SHP77 (cell line): ENCODE measurements at regions not wholly inside any gene's neighbourhood (a gene's known extent, or its start where the extent isn't known, plus 50 kb on each side); places are given as distances from the start of the nearest gene placed in this dataset.

Experiments used
- DNase-seq, 2 experiments: peaks; one replicate each; lab custom pipeline; 2025; lab: John Stamatoyannopoulos, UW

DNA sequence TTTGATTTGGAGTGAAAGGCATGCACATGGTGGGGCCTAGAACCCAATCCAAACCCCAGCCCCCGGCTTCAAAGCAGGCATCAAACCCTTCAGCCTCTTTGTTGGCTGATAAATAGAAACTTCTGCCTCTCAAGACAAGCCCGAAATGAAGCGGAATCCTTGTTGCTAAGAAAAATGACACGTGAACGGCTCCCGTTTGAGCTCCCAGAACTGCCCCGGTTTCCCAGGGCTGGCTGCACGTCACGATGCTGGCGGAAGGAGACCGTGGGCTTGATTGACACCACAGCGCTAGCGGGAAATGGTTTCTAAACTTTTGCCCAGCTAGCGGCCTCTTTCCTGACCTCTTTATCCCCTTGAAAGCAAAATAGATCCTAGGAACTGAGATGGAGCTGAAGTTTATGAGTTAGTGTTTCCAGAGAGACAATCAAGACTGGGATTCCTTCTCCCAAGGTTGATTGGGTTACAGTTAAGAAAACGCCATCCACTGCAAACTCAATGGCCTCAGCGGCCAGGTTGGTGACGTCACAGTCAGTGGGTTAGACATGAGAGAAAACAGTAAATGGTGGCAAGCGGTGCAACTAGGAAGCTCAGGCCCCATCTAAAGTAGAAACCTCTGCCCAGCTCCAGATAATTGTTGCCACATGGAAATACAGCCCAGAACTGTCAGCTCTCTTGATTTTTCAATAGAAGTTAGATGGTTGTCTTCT is 117.0 kb downstream of the ANKRD60 start:
- DNase-seq: no peak

DNA sequence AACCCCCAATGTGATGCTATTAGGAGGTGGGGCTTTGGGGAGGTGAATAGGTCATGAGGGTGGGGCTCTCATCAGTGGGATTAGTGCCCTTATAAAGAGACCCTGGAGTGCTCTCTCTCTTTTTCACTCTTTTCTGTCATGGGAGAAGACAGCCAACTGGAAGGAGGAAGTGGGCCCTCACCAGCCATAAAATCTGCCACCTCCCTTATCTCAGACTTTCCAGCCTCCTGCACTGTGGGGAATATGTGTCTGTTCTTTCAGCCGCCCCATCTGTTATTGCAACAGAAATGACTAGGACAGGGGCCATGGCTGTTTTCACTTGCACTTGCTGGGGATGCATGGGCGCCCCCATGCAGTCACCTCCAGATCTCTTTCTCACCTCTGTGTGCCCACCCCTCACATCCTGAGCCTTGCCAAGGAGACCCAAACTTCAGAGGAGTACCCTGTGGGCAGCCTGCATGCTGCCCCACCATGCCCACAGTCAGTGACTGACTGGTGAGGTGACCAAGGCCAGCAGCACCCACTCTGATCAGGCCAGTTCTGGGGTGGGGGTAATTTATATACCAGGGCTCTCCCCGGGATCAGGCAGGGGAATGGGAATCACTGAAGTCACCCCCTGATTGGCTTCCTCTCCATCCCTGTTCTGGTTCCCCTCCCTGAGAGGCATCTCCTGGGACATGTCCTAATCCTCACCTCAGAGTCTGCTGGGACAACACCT is 118.4 kb downstream of the ANKRD60 start:
- DNase-seq: no peak

DNA sequence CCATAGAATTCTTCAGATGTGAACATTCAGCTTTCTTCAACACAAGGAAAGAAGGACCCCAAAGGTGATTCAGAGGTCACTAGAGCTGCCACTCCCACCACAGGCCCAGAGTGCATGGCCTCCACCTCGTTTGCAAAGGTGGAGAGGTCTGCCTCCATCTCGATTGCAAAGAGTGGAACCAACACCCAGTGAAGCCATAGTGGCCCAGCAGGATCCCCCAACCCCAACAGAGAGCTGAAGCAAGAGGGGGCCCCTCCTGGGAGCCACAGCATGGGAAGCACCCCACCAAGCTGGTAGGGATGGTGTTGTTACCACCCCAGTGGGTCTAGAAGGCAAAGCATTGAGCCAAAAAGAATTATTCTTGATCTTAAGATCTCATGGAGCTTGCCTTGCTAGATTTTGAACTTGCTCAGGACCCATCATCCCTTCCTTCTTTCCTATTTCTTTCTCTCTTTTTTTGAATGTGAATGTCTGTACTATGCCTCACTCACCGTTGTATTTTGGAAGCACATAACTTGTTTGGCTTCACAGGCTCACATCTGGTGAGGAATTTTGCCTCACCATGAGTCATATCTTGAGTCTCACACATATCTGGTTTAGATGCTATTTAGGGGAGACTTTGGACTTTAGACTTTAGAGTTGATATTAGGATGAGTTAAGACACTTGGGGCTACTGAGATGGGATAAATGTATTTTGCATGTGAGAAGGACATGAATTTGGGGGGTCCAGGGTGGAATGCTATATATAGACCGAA is 119.2 kb downstream of the ANKRD60 start:
- no peak for DNase-seq

DNA sequence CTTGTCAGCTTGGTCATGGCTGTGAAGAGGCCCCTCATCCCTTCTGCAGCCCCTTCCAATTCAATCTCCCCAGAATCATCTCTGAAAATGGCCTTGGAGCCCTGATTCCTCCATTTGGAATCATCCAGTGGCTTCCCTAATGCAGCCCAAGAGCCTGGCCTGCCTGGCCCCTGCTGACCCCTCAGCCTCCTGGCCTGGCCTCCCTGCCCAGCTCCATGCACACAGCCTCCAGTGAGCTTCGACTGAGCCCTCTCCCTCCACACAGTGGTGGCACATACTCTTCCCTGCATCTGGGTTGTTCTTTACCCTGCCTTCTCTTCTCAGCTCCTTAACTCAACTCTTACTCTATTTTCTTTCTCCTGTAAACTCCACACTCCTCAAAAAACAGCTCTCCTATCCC is 120.9 kb downstream of the ANKRD60 start:
- DNase-seq: no peak

DNA sequence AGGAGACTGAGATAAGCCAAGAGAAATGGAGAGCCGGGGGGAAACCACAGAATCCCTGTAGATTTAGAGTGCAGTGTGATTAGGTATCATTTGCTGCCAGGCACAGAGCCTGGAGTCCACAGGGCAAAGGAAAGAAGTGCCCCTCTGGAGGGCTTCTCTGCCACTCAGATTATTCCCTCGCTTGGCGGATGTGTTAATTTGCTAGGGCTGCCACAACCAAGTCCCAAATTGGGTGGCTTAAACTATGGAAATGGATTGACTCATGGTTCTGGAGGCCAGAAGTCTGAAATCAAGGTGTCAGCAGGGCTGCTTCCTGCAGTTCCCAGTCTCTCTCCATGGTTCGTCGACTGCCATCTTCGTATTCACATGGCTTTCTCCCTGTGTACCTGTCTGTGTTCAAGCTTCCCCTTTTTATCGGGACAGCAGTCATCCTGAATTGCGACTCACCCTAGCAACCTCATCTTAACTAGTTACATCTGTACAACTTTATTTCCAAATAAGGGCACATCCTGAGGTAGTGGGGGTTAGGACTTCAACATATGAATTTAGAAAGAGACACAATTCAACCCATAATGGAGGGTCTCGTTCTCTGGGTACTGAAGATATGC is 122.2 kb downstream of the ANKRD60 start:
- no peak for DNase-seq

DNA sequence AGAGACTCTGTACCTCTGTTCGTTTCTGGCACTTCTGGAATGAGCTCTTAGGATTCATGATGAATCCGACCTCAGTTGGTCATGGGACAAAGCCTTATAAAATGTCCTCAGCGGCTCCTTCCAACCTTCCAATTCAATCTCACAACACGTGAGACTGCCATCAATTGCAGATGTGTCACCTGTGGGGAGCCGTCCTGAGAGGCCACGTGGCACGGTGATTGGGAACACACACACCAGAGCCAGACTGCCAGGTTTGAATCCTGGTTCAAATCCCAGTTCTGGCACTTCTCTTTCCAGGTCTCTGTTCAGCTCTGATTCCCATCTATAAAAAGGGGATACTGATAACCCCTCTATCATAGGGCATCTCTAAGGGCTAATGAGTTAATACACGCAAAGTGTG is 124.5 kb downstream of the ANKRD60 start:
- no peak for DNase-seq

DNA sequence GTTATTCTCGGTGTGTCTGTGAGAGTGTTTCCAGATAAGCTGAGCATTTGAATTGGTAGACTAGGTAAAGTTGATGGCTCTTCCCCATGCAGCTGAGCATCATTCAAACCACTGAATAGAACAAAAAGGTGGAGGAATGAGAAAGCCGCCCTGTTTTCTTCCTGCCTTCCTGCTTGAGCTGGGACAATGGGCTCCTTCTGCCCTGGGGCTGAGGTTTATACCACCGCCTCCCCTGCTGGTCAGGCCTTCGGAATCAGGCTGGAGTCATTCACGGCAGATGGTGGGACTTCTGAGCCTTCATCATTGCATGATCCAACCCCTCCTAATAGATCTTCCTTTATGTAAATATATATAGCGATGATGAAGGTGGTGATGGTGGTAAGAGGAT is 124.9 kb downstream of the ANKRD60 start:
- no peak for DNase-seq

DNA sequence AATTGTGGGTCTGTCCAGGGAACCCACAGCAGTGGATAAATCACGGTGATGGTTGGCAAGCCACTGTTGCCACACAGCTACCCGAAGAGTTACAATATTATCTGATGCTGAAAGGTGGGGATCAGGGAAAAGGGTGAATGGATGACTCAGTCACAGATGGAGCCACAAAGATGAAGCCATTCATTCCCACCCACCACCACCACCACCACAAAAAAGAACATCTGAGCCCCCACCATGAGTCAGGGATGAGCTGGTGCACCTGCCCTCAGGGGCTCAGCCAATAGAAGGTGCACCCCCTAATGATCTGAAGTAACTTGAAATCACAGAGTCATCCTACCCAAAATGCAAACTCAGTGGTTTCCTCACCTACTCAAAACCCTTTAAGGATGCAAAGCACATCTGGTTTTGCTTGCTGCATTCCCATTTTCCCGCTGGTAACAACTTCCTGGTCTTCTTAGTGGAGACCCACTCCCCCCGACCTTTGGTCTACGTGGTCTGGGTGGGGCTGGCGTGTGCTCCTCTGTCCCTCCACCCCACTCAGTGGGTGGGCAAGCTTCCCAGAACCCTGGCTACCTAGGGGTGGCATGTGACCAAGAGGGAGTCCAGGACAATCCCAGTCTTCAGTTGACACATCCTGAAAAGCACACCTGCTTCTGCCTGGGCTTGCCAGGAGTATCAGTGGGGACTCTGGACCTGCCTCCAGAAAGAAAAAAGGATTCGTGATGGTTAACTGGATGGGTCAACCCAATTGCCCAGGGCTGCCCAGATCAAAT is 125.5 kb downstream of the ANKRD60 start:
- no peak for DNase-seq

DNA sequence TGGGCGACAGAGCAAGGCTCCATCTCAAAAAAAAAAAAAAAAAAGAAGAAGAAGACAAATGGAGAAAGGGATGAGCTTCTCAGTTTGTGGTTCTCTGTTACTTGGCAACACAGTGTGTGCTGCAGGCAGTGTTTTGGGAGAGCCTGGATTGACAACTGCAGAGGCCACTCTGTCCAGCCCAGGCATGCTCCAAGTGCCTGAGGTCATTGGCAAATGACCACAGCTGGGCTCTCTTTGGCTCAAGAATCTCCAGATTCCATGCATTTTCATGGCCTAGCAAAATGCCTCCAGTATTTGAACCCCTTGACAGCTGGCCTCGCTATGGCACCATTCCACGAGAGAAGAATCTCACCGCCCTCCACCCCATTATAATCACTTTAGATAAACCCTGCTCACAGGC is 126.2 kb downstream of the ANKRD60 start:
- no peak for DNase-seq

DNA sequence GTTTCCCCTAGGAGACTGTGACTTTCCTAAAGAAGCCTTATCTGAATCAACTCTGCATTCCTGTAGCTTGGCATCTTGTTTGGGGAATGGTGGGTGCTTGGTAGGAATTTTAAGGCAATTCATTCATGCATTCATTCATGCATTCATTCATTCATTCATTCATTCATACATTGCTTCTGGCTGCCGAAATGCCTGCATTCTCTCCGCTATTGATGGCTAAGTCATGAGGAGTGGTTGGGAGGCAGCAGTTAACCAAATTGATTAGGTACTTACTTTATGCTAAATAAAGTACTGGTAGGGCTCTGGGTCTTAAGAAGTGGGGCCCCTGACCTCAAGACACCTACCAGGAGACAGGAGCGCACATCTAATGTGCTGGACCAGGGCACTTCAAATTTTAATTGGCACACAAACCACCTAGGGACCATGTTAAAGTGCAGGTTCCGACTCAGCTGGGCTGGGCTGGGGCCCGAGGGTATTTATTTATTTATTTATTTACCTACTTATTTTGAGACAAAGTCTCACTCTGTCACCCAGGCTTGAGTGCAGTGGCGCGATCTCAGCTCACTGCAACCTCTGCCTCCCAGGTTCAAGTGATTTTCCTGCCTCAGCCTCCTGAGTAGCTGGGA is 127.6 kb downstream of the ANKRD60 start:
- DNase-seq: no peak

DNA sequence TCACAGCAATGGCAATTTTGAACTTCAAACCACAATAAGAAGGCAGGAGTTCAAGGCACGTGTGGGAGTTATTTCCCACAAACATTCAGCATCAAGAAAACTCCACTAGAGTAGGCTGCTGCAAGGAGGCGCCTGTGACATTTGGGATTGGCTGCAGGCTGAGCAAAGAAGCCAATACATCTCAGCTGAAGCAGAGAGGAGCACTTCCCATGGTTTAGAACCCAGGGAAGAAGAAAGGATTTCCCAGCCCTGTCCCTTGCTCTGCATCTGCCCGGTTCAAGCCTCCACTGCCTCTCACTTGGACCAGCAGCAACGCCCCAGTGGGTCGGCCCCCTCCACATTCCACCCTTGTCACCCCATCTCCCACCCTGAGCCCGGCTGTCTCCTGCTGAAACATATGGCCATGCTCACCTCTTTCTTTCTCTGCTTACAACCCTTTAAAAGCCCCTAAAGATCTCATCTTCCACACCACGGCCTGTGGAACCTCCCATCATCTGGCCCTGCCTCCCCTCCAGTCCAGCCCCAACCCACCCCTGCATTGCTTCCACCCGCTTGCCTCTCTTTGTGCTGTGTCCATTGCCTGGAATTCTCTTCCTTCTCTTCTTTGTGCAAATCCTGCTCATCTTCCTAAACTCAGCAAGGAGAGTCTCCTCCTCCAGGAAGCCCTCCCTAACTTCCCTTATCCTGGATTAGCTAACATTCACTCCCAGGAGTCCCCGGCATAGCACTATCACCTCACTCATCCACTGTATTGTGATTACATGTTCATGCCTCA is 128.3 kb downstream of the ANKRD60 start:
- no peak for DNase-seq

DNA sequence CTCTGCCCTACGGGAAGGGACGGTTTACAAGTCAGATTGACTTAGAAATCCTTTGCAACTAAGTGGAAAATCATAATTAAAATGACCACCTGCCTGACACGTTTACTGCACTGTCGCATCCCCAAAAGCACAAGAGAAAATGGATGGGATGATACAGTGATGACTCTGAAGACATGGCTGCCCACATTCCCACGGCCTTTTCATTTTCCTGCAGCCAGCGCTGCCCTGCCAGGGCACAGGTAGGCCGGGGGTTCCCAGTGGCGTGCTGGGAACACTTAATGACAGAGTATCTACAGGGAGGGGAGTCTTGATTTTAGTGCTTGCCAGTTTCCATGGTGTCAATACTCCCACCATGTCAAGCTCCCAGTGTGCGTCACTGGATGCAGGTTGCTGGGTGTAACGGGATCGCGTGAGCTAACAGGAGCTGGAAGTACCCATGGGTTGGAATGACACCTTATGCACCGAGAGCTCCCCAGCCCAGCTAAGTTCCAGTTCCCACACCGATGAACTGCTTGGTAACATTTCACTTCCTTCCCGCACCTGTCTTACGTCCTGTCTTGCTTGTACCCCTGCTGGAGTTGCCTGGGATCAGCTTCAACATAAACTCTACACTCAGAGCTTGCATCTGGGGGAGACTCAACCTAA is 129.0 kb downstream of the ANKRD60 start:
- DNase-seq: no peak

DNA sequence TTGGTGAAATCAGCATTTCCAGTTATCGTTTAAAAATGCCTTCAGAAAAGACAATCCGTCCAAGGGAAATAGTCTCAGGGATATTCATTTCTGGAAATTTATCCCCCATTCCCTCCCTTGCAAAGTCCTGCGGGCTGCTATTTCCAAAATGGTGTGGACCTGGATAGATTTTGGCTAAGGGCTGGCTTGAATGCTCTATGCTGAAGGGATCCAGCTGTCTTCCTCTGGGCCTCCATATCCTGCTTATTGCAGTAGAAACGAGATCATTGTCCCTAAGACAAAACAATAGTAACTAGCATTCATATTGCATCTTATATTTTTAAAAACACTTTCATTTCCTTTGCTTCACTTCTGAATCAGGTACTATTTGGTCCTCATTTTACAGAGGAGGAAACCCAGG is 129.9 kb downstream of the ANKRD60 start:
- DNase-seq: no peak

DNA sequence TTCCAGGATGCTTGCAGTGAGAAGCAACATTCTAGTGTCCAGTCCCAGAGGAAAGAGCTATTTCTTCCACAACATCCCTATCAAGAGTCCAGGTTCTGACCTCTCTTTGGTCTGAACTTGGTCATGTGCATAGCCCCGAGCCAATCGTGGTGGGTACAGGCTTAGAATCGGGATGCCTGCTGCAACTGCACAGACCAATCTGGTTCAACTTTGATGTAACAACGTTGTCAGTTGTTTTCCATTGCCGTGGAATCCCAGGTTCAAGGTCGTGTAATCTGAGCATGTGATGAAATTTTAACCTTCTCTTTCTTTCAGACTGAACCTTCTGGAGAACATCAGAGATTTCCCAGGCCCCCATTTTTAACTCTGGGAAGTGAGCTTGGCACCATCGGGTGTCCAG is 130.5 kb downstream of the ANKRD60 start:
- DNase-seq: no peak

DNA sequence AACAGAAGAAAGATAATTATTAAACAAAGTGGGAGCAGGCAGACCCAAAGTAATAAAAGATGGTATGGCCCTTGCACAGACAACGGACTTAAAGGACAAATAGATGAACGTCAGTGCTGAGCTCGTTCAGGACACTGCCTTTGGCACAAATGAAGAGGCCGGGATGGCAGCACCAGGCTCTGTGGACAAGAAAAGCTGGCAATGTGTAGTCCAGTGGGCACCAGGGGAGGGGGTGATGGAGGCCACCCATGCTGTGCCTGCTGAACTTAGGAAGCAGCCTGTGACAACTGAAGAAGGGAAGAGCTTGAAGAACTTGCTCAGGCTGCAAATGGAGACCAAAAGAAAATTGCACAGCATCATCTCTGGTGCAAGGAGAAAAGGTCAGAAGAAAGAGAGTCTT is 131.0 kb downstream of the ANKRD60 start:
- DNase-seq: no peak

DNA sequence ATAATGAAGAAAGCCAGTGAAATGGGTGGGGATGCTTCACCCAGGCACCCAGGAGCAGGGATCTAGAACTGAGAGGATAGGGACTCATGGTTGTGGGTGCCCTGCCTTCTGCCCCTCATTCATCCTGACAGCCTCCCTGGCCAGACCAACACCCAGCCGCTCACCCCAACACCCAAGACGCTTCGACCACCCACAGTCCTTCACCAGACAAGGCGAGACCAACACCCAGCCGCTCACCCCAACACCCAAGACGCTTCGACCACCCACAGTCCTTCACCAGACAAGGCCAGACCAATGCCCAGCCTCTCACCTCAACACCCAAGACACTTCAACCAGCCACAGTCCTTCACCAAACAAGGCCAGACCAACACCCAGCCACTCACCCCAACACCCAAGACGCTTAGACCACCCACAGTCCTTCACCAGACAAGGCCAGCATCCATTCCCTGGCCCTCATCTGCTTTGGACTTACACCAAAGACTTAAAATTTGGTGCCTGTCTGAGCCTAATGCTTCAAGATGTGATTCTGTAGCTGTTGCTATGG is 131.5 kb downstream of the ANKRD60 start:
- no peak for DNase-seq

DNA sequence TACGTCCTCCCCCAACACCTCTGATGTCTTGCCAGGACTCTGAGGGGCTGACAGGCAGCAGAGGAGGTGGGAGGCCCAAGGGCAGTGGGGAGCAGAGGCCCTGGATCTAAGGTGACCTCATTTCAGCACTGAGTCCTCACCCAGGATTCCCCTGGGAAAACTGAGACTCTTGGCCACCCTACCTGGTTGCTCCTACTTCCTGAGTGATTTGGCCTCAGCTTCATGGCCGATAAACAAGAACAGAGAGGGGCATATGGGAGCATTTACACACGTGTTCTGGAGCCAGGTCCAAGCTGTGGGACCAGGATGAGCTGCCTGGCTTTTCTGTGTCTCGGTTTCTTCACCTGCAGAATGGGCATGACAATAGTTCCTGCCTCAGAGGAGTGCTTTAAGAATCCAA is 133.8 kb downstream of the ANKRD60 start:
- DNase-seq: no peak

DNA sequence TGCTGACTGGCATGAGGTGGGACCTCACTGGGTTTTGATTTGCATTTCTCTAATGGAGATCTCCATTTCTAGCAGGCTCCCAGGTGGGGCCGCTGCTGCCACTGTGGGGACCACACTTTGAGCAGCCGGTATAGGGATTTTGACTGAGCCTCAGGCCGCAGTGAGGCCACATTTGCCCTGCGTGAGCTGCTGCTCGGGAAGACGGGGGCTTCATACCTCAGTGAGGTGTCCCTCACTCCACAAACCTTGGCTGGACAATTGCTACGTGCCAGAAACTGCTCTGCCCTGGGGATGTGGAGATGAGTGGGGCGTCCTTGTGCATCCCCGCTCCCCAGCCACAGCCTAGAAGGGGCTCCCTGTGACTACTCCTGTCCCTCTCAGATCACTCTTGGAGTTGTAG is 134.3 kb downstream of the ANKRD60 start:
- DNase-seq: no peak

DNA sequence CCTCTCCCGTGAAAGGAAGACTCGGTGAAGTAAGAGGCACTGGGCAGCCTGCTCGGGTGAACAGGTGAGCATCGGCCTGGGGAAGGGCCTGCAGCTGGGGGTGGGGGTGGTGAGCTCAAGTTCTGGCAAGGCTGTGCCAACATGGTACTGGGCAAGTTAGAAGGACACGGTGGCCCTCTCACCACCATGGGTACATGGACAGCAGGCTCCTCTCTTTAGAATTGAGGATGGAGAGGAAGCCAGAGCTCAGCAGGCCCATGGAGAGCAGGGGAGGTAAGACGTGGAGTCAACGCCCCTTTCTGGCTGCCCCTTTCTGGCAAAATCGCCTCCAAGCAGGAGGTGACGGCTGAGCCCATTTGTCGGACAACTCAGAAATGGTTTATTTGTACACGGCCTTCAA is 135.6 kb downstream of the ANKRD60 start:
- no peak for DNase-seq

DNA sequence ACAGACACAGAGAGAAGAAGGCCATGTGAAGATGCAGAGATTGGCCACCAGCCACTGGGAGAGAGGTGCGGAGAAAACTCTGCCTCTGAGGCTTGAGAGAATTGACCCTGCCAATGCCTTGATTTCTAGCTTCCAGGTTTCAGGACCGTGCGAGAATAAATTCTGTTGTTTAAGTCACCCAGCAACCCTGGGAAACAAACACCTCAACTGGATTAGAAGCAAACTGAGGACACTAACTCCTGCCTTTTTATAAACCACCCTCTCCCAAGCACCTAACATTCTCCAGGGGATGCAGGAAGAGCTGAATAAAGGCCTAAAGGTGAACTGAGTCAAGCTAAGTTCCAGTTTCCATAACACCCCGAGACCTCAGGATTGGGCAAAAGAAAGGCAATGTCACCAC is 136.1 kb downstream of the ANKRD60 start:
- DNase-seq: no peak
